KG1 (cell line): ENCODE measurements at regions not wholly inside any gene's neighbourhood (a gene's known extent, or its start where the extent isn't known, plus 50 kb on each side); places are given as distances from the start of the nearest gene placed in this dataset.

Experiments
- DNase-seq: peaks from one replicate; lab custom pipeline; 2025; lab: John Stamatoyannopoulos, UW

- no peak for DNase-seq
These were observed 903.6 kb upstream of the TMEM132C start for GRCh38 chr12:127363392-127363791.

- no peak for DNase-seq
These were observed 893.4 kb upstream of the TMEM132C start for GRCh38 chr12:127373559-127373958.

DNA sequence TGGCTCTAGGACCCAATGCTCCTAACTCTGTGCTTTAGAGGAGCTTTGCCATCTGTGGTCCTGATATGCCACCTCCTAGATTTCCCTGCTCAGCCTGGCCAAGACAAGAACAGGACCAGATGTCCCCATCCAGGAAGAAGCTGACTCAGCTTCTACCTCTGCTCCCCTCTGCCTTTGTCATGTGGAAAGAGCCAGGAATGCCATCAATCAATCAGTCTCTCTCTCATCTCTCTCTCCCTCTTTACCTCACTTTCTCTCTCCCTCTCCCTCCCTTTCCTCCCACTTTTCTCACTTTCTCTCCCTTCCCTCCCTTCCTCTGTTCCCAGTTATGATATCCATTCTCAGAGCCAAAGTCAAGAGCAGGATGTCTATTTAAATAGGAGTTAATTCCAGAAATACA lies 892.5 kb upstream of the TMEM132C start:
- DNase-seq: no peak

DNA sequence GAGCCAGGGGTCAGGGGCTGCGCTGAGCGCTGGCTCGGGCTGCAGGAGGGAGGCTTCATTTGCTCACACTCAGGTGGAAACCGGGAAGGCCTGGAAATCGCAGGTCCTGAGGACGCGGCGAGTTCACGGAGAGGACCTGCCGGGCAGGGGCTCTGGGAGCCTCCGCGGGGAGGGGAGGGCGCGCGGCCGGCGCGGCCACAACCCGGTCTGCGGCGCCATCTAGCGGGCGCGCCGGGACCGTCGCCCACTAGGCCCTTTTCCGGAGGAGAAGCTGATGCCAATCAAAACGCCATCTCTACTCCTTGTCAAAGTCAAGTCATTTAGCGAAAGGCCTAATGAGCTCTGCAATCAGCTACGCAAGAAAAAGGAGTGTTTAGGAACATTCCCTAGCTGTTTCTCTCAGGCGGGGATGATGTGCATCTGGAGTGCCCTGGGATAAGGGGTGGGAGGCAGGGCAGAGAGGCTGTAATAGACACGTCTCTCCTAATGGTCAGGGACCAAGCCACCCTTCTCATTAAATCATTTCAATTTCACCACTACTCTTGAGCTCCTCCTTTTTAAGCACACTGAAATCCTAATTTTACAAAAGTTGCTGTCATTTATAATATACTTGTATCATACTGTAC lies 885.8 kb upstream of the TMEM132C start:
- DNase-seq: peak; percentile 21

- DNase-seq: no peak
These were observed 885.3 kb upstream of the TMEM132C start for GRCh38 chr12:127381681-127382080.

DNA sequence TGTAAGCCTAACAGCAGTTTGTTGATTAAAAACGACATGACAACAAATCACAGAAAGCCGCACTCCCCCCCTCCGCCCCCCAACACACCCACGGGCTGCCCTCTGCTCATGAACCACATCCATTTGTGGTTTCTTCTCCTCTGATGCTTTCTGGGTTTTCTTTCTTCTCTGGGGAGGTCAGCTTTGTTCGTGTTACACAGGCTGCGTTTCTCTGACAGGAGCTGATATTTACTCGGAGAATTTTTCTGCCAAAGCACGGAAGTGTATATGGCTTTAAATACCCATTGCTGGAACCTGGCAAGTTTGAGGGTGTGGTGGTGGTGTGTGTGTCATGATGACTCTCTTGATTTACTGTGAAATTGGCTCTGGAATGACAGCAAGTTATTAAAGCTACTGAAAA lies 883.7 kb upstream of the TMEM132C start:
- no peak for DNase-seq

DNA sequence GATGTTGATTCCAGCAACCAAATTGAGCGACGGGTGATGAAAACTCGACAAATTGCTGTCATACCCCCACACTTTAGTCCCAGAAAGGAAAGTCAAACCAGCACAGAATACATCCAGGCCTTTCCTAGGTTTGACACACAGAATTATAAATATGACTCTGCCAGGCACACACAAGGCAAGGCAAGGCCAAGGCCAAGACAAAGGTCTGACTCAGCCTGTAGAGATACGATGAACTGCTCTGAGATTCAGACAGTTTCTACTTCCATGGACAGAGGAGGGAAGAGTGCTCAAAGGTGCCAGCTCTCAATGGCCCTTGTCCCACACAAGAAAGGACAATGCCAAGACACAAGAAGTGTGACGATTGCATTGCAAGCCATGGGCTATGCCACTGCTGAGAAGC lies 880.2 kb upstream of the TMEM132C start:
- no peak for DNase-seq

DNA sequence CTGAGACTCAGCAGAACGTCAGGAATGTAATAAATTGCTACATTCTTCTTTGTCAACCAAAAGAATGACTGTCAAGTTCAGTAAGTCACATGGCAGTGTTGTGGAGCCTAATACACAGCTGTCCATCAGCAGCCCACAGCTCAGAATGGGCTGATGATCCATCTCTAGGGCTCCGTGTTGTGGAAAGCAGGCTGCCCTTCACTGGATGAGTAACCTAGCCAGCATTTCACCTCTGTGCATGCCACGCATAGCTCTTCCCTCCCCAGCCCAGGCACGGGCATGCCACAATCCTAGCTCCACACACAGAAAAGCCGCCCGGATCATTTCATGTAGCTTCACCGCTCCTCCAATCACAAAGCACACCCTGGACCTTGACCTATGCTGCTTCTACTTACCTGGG lies 878.0 kb upstream of the TMEM132C start:
- no peak for DNase-seq

DNA sequence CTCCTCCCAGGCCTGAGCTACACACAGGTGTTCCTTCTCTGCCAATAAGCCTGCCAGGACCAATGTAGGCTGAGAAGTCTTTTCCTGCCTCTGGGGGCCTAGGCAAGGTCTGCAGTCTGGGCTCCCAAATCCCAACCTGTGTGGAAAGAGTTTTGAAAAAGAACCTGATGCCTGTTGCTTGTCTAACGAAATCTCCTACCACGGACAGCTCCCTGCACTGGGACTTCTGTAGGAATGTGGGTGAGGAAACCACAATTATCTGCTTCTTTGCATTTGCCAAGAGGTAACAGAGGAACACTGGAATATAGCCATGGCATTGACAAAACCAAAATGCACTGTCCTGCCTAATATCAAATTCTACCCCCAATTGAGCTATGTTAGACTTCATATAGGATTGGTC lies 877.0 kb upstream of the TMEM132C start:
- no peak for DNase-seq

DNA sequence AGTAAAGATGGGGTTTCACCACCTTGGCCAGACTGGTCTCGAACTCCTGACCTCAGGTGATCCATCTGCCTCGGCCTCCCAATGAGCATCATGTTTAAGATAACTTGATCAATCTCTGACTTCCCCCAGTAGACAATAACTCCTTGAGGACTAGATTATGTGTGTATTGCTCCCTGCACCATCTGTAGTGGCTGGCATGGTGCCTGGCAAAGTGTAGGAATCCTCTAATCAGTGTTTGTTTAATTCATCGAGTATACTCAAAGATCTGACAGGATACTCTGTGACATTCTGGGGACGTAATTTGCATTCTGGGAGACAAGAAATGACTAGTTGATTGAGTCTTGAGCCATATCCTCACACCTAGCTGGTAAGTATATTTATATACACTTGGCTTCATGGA lies 873.5 kb upstream of the TMEM132C start:
- no peak for DNase-seq

GRCh38 chr12:127393896-127394295 lies 873.1 kb upstream of the TMEM132C start:
- no peak for DNase-seq

DNA sequence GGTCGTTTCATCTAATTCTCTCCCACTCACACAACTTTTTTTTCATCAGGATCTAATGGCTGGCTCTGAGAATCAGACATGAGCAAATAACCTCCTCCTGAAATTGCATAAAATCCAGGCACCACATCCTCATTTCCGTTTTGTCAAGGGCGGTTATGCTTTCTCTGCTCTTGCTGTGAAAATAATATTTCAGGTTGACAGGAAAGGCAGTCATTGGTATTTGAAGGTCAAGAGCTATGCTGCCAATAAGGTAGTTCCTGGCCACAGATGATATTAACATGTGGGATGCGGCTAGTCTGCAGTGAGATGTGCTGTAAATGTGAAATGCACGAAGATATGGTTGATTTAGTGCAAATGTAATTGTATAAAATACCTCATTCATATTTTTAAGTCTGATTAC lies 870.2 kb upstream of the TMEM132C start:
- DNase-seq: no peak

DNA sequence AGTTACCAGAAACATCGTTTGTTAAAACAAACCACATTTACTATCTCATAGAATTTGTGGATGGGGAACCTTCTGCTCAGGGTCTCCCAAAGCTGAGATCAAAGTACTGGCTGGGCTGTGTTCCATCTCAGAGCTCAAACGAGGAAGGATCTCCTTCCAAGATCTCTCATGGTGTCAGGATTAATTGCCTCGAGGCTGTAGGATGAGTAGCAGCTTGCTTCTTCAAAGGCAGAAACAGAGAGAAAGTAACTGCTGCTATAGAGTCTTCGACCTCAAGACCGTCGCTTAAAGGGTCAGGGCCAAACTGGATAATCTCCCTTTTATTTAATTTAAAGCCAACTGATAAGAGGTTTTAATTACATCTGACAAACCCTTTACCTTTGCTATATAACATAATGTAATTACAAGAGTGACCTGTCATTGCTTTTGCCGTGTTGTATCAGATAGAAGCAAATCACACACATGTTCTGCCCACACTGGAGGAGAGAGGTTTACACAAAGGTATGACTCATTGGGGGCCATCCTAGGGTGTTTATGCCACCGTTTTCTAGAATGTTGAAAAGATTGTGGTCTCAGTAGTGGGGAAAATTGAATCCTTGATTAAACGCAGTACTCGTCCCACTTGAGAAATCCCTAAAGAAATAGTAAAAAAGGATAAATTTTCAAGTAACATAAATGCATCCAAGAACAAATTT lies 868.8 kb upstream of the TMEM132C start:
- DNase-seq: no peak

GRCh38 chr12:127399451-127399850 lies 867.5 kb upstream of the TMEM132C start:
- DNase-seq: no peak

GRCh38 chr12:127400221-127400620 lies 866.7 kb upstream of the TMEM132C start:
- no peak for DNase-seq

- no peak for DNase-seq
These were observed 866.0 kb upstream of the TMEM132C start for GRCh38 chr12:127401005-127401404.

DNA sequence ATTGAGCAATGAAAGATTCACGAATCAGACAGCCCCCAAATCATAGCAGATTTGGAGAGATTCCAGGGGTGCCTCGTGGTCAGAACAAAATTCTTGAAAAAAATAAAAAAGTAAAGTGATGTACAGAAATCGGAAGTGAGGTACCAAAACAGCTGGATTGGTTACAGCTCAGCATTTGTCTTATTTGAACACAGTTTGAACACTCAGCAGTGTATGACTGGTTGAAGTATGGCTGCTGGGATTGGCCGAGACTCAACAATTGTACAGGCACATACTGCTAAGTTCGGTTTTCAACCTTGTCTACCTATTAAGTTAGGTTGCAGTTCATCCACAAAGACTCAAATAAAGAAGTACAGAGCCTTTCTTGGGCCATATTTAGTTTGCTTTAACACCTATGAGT lies 865.4 kb upstream of the TMEM132C start:
- no peak for DNase-seq

GRCh38 chr12:127411166-127411915 lies 855.6 kb upstream of the TMEM132C start:
- DNase-seq: no peak

DNA sequence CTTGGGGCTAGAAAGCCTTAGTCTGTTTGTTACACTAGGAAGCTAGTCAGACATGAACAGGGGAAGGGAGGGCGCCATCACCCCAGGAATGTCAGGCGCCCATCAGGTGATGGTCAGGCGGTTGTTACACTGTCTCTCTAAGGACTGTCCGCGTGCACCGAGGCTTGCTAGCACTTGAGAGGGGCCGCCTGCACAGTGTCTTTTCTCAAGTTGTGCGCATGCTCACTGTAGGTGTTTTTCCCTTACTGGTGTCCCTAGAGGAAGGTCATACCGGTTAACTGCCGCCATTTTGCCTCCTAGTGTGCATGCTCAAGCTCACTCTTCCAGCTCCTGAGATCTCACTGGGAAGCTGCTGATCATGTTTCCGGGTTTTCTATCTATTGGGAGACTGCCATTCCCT lies 855.0 kb upstream of the TMEM132C start:
- DNase-seq: no peak

- no peak for DNase-seq
These were observed 854.1 kb upstream of the TMEM132C start for GRCh38 chr12:127412866-127413265.

- DNase-seq: no peak
These were observed 852.8 kb upstream of the TMEM132C start for GRCh38 chr12:127414186-127414585.

DNA sequence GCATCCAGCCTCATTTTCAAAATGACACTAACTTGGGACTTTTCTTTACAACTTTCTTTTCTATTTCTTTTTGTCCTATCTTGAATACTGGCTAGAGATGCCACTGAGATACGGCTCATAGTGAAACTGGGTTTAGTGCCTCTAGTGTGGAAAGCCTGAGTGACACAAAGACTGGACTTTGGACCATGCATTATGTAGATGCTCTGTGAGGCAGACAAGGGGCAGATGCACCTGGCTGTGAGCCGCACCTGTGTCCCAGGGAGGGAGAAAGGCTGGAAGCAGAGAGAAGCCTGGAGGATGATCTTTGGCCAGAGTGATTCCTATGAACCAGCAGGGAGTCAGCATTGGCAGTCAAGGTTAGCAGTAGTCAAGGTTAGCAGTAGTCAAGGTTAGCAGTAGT lies 852.3 kb upstream of the TMEM132C start:
- DNase-seq: no peak

- no peak for DNase-seq
These were observed 850.2 kb upstream of the TMEM132C start for GRCh38 chr12:127416796-127417195.
